NCI-H1105 (cell line): ENCODE measurements at regions not wholly inside any gene's neighbourhood (a gene's known extent, or its start where the extent isn't known, plus 50 kb on each side); places are given as distances from the start of the nearest gene placed in this dataset.
"Not testable (repeated sequence)": the region's sequence is repeated elsewhere in the genome, so short reads cannot be mapped to it uniquely, and the experiment has no call there.

Experiments used
- DNase-seq: peaks from one replicate; lab custom pipeline; 2025; lab: John Stamatoyannopoulos, UW

- no peak for DNase-seq
These were observed 137.9 kb upstream of the FAM241A start for GRCh38 chr4:112007391-112007790.

- no peak for DNase-seq
These were observed 129.3 kb upstream of the FAM241A start for GRCh38 chr4:112015960-112016359.

- no peak for DNase-seq
These were observed 121.8 kb upstream of the FAM241A start for GRCh38 chr4:112023402-112023950.

- no peak for DNase-seq
These were observed 119.2 kb upstream of the FAM241A start for GRCh38 chr4:112026058-112026457.

- no peak for DNase-seq
These were observed 115.5 kb upstream of the FAM241A start for GRCh38 chr4:112029771-112030171.

GRCh38 chr4:112031712-112032328 lies 113.4 kb upstream of the FAM241A start:
- DNase-seq = peak; percentile 27

- DNase-seq = no peak
These were observed 108.4 kb upstream of the FAM241A start for GRCh38 chr4:112036886-112037285.

GRCh38 chr4:112038861-112039260 lies 106.4 kb upstream of the FAM241A start:
- no peak for DNase-seq

GRCh38 chr4:112049119-112049518 lies 96.1 kb upstream of the FAM241A start:
- not testable (repeated sequence) for DNase-seq

GRCh38 chr4:112053825-112054350 lies 91.4 kb upstream of the FAM241A start:
- DNase-seq = no peak

- DNase-seq = no peak
These were observed 90.2 kb upstream of the FAM241A start for GRCh38 chr4:112055100-112055499.

- no peak for DNase-seq
These were observed 87.8 kb upstream of the FAM241A start for GRCh38 chr4:112057470-112057869.

GRCh38 chr4:112058433-112058832 lies 86.8 kb upstream of the FAM241A start:
- DNase-seq = no peak

GRCh38 chr4:112060212-112060611 lies 85.0 kb upstream of the FAM241A start:
- DNase-seq = no peak

GRCh38 chr4:112061207-112061817 lies 83.9 kb upstream of the FAM241A start:
- no peak for DNase-seq

- DNase-seq = no peak
These were observed 82.0 kb upstream of the FAM241A start for GRCh38 chr4:112063260-112063659.

GRCh38 chr4:112069110-112069509 lies 76.1 kb upstream of the FAM241A start:
- DNase-seq = no peak

GRCh38 chr4:112073181-112073580 lies 72.1 kb upstream of the FAM241A start:
- no peak for DNase-seq

- no peak for DNase-seq
These were observed 70.0 kb upstream of the FAM241A start for GRCh38 chr4:112075129-112075753.

- DNase-seq = no peak
These were observed 69.3 kb upstream of the FAM241A start for GRCh38 chr4:112075906-112076305.

GRCh38 chr4:112076919-112077608 lies 68.2 kb upstream of the FAM241A start:
- DNase-seq = no peak

GRCh38 chr4:112077743-112078142 lies 67.5 kb upstream of the FAM241A start:
- DNase-seq = no peak
